NCI-H82 treated with DMSO at 0.1 percent for 48 hours (cell line): ENCODE measurements at regions not wholly inside any gene's neighbourhood (a gene's known extent, or its start where the extent isn't known, plus 50 kb on each side); places are given as distances from the start of the nearest gene placed in this dataset.
"Not testable (repeated sequence)": the region's sequence is repeated elsewhere in the genome, so short reads cannot be mapped to it uniquely, and the experiment has no call there.

Source experiments
- DNase-seq: peaks from one replicate; lab custom pipeline; 2025; ENCODE audit not compliant: unreplicated experiment; lab: John Stamatoyannopoulos, UW

DNA sequence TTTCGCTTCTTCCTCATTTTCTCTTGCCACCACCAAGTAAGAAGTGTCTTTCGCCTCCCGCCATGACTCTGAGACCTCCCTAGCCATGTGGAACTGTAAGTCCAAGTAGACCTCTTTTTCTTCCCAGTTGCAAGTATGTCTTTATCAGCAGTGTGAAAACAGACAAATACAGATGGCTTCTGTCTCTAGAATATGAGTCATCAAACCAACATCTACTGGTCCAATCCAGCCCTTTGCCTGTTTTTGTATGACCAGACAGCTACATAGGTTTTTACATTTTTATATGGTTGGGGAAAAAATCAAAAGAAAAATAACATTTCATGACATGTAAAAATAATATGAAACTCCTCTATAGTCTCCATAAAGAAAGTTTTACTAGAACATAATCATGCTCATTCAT lies 118.7 kb upstream of the PTPRG start:
- DNase-seq: no peak

DNA sequence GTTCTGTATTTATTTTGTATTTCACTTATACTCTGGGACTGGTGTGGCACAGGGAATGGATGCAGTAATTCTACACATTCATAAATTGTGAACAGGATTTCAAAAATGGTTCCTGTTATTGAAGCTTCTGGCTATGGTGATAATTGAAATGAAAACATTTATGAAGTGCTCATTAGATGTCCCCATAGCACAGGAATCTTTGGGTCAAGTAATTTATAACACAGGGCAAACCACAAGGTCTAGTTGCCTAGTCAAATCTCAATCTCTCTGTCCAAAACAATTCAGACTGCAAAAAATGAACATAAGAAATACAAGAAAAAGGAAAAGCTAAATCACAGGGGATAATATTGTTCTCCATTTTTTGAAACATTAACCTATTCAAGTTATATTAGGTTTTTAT lies 117.5 kb upstream of the PTPRG start:
- DNase-seq: no peak

DNA sequence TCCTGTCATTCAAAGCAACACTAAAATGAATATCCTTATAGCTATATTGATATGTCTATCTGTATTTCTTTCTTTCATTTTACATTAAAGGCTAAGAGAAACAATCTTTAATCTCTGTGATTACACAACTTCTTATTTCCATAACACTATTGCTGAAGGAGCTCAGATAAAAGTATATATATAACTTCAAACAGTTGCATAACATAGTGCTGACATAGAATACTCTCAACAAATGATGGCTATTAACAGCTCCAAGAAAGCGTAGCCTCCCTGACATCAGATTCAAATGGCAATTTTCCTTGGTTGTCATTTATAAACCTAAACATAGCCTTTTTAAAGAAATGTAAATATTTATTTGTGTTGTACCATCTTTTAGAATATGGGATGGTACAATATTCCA lies 116.6 kb upstream of the PTPRG start:
- DNase-seq: no peak

DNA sequence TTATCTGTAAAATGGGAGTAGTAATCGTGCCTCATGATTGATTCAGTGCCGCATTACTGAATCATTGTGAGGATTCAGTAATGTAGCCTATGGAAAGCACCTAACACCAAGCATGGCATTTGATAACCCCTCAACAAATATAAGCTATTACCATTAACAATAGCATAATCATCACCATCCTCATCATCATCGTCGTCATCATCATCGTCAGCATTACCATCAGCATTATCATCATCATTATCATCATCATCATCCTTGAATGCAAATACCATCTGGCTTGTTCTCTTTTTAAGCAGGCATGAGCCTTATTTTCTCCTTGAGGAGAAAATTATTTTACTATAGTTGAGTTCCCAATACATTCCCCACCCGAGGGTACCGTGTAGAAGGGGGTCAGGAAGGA lies 115.4 kb upstream of the PTPRG start:
- no peak for DNase-seq

DNA sequence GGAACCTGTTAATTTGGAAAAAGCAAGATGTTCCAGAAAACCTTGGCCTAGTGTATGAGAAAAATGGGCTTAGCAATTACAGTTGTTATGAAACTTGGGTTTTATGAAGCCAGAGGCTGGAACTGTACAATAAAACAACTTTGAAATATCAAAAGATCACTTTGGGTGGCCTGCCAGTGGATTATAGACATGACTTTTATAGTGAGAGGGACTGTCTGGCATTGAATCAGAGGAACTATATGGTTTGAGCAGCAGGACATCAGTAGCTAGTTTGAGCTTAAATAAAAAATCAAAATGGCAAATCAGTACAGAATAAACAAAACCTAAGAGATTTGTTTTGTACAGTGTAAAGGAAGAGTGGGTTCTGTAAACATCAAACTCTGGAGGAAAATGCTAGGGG lies 115.0 kb upstream of the PTPRG start:
- no peak for DNase-seq

DNA sequence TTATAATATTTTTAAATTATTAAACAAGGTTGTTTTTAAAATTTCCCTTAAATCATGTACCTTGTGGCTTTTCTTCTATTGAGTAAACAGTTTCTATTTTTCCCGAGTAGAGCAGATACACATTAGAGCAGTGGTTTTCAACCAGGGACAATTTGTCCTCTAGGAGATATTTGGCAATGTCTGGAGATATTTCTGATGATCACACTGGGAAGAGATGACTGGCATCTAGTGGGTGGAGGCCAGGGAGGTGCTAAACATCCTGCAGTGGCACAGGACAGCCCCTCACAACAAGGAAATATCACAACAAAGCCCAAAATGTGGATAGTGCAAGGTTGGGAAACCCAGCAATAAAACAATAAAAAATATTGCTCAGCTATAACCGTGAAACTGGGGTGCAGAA lies 113.0 kb upstream of the PTPRG start:
- no peak for DNase-seq

DNA sequence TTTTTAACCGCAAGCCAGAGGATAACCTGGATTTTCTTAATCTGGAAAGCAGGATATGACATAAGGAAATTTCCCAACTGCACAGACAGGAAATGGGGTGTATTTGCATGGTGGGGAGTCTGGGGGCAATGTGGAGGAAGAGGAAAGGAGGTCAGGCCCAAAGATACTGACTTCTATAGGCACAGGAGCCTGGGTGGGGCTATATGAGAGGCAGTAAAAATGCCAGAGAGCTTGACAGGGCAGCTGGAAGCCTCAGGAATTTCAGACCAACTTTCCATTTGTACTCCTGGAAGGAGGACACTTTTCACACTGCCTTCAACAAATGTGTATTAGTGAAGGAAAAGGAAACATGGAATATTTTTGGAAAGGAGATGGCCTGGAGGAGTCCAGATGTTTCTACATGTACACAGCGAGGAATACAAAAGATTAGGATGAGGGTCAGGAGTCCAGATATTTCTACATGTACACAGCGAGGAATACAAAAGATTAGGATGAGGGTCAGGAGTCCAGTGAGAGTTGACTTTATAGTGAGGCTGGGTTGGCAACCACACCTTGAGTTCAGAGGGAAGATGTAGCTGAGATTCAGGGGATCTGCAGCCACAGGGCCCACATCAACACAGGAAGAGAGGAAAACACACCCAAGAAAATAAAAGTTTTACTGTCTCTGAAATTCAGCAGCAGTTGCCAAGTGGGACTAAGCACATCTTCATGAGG lies 111.9 kb upstream of the PTPRG start:
- no peak for DNase-seq

DNA sequence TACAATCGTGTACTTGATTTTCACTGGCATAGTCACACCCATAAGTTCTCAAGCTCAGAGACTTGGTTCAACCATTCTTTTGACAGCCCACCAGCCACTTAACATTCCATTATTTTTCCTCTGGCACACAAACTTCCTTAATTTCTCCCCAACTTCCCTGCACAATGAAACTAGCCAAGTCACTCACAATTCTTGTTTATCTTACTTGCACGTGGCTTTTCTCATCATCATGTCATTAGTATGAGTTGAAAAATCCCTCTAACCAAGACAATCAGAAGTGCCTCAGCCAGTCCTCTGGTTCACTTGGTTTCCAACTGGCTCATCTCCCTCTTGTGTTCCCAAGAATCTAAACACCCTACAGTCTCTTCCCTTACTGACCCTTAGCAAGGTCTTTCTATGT lies 110.5 kb upstream of the PTPRG start:
- no peak for DNase-seq

DNA sequence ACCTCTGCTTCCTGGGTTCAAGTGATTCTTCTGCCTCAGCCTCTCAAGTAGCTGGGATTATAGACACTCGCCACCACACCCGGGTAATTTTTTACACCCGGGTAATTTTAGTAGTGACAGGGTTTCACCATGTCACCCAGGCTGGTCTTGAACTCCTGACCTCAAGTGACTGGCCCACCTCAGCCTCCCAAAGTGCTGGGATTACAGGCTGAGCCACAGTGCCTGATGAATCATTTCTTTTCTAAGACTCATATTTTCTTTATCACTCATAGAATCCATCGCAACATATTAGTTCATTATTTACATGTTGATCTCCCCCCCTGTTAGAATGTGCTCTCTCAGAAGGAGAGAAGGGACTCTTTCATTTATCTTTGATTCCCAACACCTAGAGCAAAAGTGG lies 109.5 kb upstream of the PTPRG start:
- DNase-seq: no peak

DNA sequence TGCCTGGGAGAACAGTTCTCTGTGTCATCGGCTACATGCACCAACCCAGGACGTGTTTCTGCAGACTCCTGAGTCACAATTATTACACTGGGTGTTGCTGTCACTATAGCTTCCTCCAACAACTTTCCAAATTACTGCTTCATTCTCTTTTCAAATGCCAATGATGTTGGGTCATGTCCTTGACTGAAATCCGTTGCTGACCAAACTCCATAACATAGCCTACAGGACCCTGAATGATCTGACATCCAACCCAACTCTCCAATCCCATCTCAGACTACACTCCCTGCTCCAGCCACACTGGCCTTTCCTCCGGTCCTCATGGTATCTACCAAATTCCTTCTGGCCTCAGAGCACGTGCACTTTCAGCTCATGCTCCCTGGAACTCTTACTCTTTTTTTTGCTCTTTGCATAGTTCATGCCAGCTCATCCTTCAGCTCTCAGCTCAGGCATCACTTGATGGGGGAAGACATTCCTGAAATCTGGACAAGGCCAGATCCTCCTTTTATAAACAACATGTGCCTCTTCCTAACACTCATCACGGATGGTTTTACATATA lies 108.8 kb upstream of the PTPRG start:
- no peak for DNase-seq

DNA sequence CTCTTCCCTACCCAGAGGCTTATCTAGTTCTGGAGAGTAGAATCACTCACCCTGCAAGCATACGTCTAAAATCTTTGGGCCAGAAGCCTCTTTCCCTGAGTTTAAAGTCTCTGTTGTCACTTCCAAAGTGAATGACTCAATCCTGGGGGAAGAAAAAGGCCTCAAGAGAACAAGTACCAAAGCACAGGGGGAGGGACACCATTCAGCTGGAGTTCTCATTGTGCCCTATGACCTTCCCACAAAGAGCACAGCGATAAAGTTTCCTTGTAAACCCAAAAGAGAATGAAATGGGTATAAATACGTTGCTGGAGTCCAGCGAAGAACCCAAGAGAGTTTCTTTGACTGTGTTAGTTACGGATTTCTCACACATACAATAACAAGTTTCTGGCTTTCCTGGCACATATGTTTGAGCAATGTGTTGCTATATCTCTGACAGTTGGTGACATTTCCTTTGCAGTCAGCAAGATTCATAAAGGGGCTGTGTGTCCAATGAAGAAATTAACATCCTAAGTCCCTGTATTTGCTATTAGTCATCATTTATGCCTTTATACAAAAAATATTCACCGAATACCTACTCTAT lies 107.3 kb upstream of the PTPRG start:
- no peak for DNase-seq

DNA sequence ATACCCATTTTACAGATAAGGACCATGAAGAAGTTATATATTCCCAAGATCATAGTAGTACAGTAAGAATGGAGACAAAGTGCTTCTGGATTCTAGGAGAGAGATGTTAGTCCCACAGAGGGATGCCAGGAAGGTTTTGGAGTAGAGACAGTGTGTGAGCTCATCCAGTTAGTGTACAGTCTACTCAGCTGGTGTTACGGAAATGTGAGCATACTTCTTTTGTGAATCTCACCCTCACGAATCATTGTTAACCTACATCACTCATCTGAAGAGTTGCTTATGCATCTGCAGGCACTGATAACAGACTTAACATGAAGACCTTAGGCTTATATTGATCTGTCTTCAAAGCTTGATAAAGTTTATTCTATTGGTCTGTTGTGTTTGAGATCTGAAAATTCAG lies 106.6 kb upstream of the PTPRG start:
- DNase-seq: no peak

DNA sequence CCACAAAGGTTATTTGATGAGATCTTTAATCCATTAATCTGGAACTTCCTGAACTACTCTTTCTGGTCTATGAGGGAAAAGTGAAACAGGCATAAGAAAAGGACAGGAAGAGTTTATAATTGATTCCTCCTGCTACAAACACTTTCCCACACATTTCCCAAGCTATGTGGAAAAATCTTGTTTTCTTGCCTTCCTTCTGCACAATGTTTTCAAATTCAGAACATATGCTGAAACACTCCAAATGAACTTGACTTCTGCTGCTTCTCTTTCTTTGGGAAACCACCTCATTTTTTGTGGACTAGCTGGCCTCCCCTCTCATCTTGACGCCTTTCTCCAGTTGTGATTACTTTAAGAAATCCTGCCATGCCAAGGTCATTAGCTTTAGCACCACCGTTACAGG lies 100.7 kb upstream of the PTPRG start:
- DNase-seq: no peak

DNA sequence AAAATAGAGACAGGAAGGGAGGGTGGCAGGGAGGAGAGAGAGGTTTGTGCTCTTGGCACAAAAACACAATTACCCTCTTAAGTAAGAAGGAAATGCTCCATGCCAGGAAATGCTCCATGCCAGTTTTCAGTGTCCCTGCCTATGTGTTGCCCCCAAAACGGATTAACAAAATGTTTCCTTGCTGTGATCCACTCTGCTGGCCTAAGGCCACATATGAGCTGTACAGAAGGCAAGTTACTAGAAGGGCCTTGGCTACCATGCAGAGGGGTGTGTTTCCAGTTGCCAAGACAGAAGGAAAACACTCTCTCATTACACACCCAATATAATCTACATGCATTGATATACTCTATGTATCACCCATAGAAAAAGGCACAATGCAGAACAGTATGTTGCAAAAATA lies 98.2 kb upstream of the PTPRG start:
- no peak for DNase-seq

DNA sequence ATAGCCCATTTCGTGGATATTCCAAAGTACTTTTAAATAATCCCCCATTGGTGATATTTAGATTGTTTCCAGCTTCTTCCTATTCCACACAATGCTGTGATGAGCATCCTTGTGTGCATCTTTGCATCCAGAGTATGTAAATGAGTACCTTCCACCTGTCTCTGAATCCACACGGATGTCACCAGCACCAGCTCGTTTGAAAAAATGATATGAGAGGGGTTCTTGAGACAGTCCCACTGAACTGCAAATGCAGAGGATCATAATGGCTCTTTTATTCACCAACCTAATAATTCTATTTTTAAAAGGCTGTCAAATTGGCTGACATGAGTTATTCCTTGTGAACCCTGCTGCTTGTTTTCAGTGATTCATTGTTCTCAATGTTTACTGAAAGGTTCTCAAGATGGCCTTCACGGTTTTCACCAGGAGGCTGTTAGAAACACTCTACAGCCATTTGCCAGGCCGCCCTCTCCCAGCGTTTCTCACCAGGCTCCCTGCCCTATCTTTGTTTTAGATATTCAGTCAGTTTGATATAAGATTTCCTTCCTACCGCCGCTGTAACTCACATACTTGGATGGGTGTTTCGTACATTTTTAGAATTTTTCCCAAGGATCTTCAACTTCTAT lies 96.7 kb upstream of the PTPRG start:
- no peak for DNase-seq

DNA sequence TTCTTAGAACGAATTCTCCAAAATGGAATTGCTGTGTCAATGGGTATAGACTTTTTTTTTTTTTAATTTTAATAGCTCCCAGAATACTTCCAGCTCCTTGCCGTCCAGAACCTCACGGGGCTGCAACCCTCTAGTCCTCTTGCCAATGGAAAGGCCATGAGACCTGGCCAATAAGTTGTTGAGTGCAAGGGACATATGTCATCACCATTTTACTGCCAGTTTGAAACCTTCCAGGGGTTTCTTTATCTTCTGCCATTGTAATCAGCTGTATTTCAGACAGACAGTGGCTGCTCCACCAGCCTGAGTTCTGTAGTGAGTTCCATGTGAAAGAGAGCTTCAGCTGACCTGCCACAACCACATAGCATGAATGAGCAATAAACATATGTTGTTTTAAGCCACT lies 95.0 kb upstream of the PTPRG start:
- no peak for DNase-seq

DNA sequence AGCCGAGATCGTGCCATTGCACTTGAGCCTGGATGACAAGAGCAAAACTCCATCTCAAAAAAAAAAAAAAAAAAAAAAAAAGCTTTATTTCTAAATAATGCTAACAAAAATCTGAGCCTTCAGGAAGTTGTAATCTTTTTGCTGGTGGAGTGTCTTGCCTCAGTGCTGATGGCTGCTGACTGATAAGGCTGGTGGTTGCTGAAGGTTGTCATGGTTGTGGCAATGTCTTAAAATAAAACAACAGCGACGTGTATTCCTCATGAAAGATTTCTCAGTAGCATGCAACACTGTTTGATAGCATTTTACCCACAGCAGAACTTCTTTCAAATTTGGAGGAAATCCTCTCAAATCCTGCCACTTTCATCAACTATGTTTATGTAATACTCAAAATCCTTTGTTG lies 77.4 kb upstream of the PTPRG start:
- DNase-seq: no peak

DNA sequence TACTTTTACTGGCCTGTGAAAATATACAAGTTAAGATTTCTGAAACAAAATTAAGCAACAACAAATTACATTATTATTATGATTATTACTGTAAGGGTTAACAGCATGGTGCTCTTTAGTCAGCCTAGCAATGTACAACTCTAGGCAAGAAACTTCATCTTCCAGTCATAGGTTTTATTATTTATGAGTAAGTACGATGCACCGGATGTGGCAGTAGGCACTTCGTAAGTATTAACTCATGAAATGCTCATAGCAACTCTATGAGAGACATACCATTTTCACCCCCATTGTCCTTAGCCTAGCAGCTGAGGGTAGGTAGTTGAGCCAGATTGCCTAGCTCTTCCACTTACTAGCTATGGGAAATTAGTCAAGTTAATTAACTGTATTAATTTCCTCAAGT lies 68.0 kb upstream of the PTPRG start:
- DNase-seq: no peak

DNA sequence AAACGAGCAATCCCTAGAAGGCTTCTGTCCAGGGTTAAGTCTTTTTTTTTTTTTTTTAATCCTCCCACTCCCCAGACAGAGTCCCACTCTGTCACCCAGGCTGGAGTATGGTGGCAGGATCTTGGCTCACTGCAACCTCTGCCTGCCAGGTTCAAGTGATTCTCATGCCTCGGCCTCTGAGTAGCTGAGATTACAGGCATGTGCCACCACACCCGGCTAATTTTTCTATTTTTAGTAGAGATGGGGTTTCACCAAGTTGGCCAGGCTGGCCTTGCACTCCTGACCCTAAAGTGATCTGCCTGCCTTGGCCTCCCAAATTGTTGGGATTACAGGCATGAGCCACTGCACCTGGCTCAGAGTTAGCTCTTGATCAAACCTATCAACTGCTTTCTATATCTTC lies 67.1 kb upstream of the PTPRG start:
- not testable (repeated sequence) for DNase-seq

DNA sequence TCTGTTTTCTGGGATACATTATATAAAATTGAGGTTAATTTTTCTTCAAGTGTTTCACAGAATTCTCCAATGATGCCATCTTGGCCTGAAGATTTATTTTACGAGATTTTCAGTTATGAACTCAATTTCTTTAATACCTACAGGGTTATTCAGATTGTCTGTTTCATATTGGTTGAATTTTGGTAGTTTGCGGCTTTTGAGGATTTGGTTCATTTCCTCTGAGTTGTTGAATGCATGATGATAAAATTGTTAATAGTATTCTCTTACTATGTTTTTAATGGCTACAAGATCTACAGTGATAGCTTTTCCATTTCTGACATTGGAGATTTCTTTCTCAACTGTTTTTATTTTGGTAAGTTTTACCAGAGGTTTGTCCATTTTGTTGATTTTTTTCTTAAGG lies 63.9 kb upstream of the PTPRG start:
- DNase-seq: no peak

DNA sequence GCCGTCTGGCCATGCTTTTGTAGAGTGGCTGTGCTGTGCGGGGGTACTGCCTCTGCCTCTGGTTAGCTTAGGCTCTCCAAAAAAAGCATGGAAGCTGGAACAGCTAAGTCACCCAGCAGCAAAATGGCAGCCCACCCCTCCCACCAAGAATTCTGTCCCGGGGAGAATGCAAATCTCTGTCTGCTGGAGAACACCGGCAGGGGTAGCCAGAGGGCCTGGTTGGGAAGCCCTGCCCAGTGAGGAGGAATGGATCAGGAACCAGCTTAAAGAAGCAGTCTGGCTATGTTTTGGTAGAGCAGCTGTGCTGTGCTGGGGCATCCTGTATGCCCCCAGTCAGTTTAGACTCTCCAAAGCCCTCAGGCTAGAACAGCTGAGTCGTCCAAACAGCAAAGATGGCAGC lies 56.2 kb upstream of the PTPRG start:
- no peak for DNase-seq

DNA sequence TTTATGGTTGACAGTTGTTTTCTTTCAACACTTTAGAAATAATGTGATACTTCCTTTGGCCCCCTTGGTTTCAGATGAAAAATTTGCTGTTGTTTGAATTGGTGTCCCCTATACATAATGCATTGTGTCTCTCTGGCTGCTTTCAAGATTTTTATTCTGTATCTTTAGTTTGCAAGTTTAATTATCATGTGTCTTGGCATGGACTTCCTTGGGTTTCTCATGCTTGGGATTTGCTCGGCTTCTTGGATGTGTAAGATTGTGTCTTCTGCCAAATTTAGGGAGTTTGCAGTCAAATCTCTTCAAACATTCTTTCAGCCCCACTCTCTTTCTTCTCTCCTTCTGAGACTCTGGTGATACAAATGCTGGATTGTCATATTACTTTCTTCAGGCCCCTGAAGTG lies 53.4 kb upstream of the PTPRG start:
- no peak for DNase-seq
